ENCODE measurements at regions not wholly inside any gene's neighbourhood (a gene's known extent, or its start where the extent isn't known, plus 50 kb on each side); places are given as distances from the start of the nearest gene placed in this dataset.

- Histone ChIP-seq H3K4me1 (ENCODE audit: insufficient read depth, low read length) (no peaks in the 10 kb centered on the region), H3K9ac (ENCODE audit: low read depth, low read length) (no peak overlapping the region), H3K27me3 (ENCODE audit: insufficient read depth, low read length) (no peaks in the 10 kb centered on the region), H3K9me3 (ENCODE audit: insufficient read depth, low read depth, low read length) (no peaks in the 10 kb centered on the region), H3K27ac (ENCODE audit: low read length) (no peak overlapping the region), H3K4me3 (ENCODE audit: low read length) (no peak overlapping the region), H3K36me3 (ENCODE audit: insufficient read depth, low read depth, low read length) (no peaks in the 10 kb centered on the region)
Observed at GRCh38 chr16:63488955-63489354, 1452.7 kb upstream of the CDH8 start.

- H3K4me3 ChIP-seq (ENCODE audit: low read length): no peak overlapping the region
- H3K4me1 ChIP-seq (ENCODE audit: insufficient read depth, low read length): no peaks in the 10 kb centered on the region
- H3K27ac ChIP-seq (ENCODE audit: low read length): no peak overlapping the region
- H3K9me3 ChIP-seq (ENCODE audit: insufficient read depth, low read depth, low read length): no peaks in the 10 kb centered on the region
- H3K27me3 ChIP-seq (ENCODE audit: insufficient read depth, low read length): no peaks in the 10 kb centered on the region
- no peaks in the 10 kb centered on the region for H3K36me3 ChIP-seq (ENCODE audit: insufficient read depth, low read depth, low read length)
- H3K9ac ChIP-seq (ENCODE audit: low read depth, low read length): no peak overlapping the region
Observed at GRCh38 chr16:63481060-63481459, 1444.8 kb upstream of the CDH8 start.

- H3K9me3 ChIP-seq (ENCODE audit: insufficient read depth, low read depth, low read length): no peaks in the 10 kb centered on the region
- H3K9ac ChIP-seq (ENCODE audit: low read depth, low read length): no peak overlapping the region
- no peaks in the 10 kb centered on the region for H3K27me3 ChIP-seq (ENCODE audit: insufficient read depth, low read length)
- no peaks in the 10 kb centered on the region for H3K4me1 ChIP-seq (ENCODE audit: insufficient read depth, low read length)
- no peak overlapping the region for H3K27ac ChIP-seq (ENCODE audit: low read length)
- no peaks in the 10 kb centered on the region for H3K36me3 ChIP-seq (ENCODE audit: insufficient read depth, low read depth, low read length)
- no peak overlapping the region for H3K4me3 ChIP-seq (ENCODE audit: low read length)
Observed at GRCh38 chr16:63473725-63474124, 1437.5 kb upstream of the CDH8 start.

GRCh38 chr16:63467513-63467912 is 1431.3 kb upstream of the CDH8 start:
- no peaks in the 10 kb centered on the region for H3K9me3 ChIP-seq (ENCODE audit: insufficient read depth, low read depth, low read length)
- no peak overlapping the region for H3K4me3 ChIP-seq (ENCODE audit: low read length)
- H3K36me3 ChIP-seq (ENCODE audit: insufficient read depth, low read depth, low read length): no peaks in the 10 kb centered on the region
- no peaks in the 10 kb centered on the region for H3K4me1 ChIP-seq (ENCODE audit: insufficient read depth, low read length)
- no peak overlapping the region for H3K9ac ChIP-seq (ENCODE audit: low read depth, low read length)
- H3K27me3 ChIP-seq (ENCODE audit: insufficient read depth, low read length): no peaks in the 10 kb centered on the region
- no peak overlapping the region for H3K27ac ChIP-seq (ENCODE audit: low read length)

- Histone ChIP-seq H3K27me3 (ENCODE audit: insufficient read depth, low read length) (no peaks in the 10 kb centered on the region), H3K4me3 (ENCODE audit: low read length) (no peak overlapping the region), H3K9ac (ENCODE audit: low read depth, low read length) (no peak overlapping the region), H3K4me1 (ENCODE audit: insufficient read depth, low read length) (peaks cover 5% of the 10 kb centered on the region; the same call in 1 of the 2 replicates), H3K36me3 (ENCODE audit: insufficient read depth, low read depth, low read length) (no peaks in the 10 kb centered on the region), H3K9me3 (ENCODE audit: insufficient read depth, low read depth, low read length) (no peaks in the 10 kb centered on the region), H3K27ac (ENCODE audit: low read length) (no peak overlapping the region)
Observed at GRCh38 chr16:63462316-63462715, 1426.1 kb upstream of the CDH8 start.

- Histone ChIP-seq H3K9ac (ENCODE audit: low read depth, low read length) (no peak overlapping the region), H3K4me3 (ENCODE audit: low read length) (no peak overlapping the region), H3K27ac (ENCODE audit: low read length) (no peak overlapping the region), H3K27me3 (ENCODE audit: insufficient read depth, low read length) (no peaks in the 10 kb centered on the region), H3K9me3 (ENCODE audit: insufficient read depth, low read depth, low read length) (no peaks in the 10 kb centered on the region), H3K4me1 (ENCODE audit: insufficient read depth, low read length) (peaks cover 5% of the 10 kb centered on the region; the same call in 1 of the 2 replicates), H3K36me3 (ENCODE audit: insufficient read depth, low read depth, low read length) (no peaks in the 10 kb centered on the region)
Observed at GRCh38 chr16:63461248-63461841, 1425.1 kb upstream of the CDH8 start.

GRCh38 chr16:63458846-63459245 is 1422.6 kb upstream of the CDH8 start:
- Histone ChIP-seq H3K4me1 (ENCODE audit: insufficient read depth, low read length) (peaks cover 5% of the 10 kb centered on the region; the same call in 1 of the 2 replicates), H3K4me3 (ENCODE audit: low read length) (no peak overlapping the region), H3K9me3 (ENCODE audit: insufficient read depth, low read depth, low read length) (no peaks in the 10 kb centered on the region), H3K27me3 (ENCODE audit: insufficient read depth, low read length) (no peaks in the 10 kb centered on the region), H3K9ac (ENCODE audit: low read depth, low read length) (no peak overlapping the region), H3K36me3 (ENCODE audit: insufficient read depth, low read depth, low read length) (no peaks in the 10 kb centered on the region), H3K27ac (ENCODE audit: low read length) (no peak overlapping the region)

- Histone ChIP-seq H3K27me3 (ENCODE audit: insufficient read depth, low read length) (no peaks in the 10 kb centered on the region), H3K36me3 (ENCODE audit: insufficient read depth, low read depth, low read length) (no peaks in the 10 kb centered on the region), H3K4me3 (ENCODE audit: low read length) (no peak overlapping the region), H3K9ac (ENCODE audit: low read depth, low read length) (no peak overlapping the region), H3K9me3 (ENCODE audit: insufficient read depth, low read depth, low read length) (no peaks in the 10 kb centered on the region), H3K27ac (ENCODE audit: low read length) (no peak overlapping the region), H3K4me1 (ENCODE audit: insufficient read depth, low read length) (peaks cover 5% of the 10 kb centered on the region; the same call in 1 of the 2 replicates)
Observed at GRCh38 chr16:63457869-63458268, 1421.6 kb upstream of the CDH8 start.

- H3K9ac ChIP-seq (ENCODE audit: low read depth, low read length): no peak overlapping the region
- no peaks in the 10 kb centered on the region for H3K9me3 ChIP-seq (ENCODE audit: insufficient read depth, low read depth, low read length)
- H3K4me1 ChIP-seq (ENCODE audit: insufficient read depth, low read length): no peaks in the 10 kb centered on the region
- H3K27me3 ChIP-seq (ENCODE audit: insufficient read depth, low read length): no peaks in the 10 kb centered on the region
- no peak overlapping the region for H3K27ac ChIP-seq (ENCODE audit: low read length)
- H3K4me3 ChIP-seq (ENCODE audit: low read length): no peak overlapping the region
- H3K36me3 ChIP-seq (ENCODE audit: insufficient read depth, low read depth, low read length): no peaks in the 10 kb centered on the region
Observed at GRCh38 chr16:63453261-63453660, 1417.0 kb upstream of the CDH8 start.

GRCh38 chr16:63447121-63447520 is 1410.9 kb upstream of the CDH8 start:
- Histone ChIP-seq H3K4me3 (ENCODE audit: low read length) (no peak overlapping the region), H3K4me1 (ENCODE audit: insufficient read depth, low read length) (no peaks in the 10 kb centered on the region), H3K9me3 (ENCODE audit: insufficient read depth, low read depth, low read length) (no peaks in the 10 kb centered on the region), H3K9ac (ENCODE audit: low read depth, low read length) (no peak overlapping the region), H3K27me3 (ENCODE audit: insufficient read depth, low read length) (no peaks in the 10 kb centered on the region), H3K27ac (ENCODE audit: low read length) (no peak overlapping the region), H3K36me3 (ENCODE audit: insufficient read depth, low read depth, low read length) (no peaks in the 10 kb centered on the region)

GRCh38 chr16:63442246-63442645 is 1406.0 kb upstream of the CDH8 start:
- Histone ChIP-seq H3K27ac (ENCODE audit: low read length) (no peak overlapping the region), H3K4me3 (ENCODE audit: low read length) (no peak overlapping the region), H3K9me3 (ENCODE audit: insufficient read depth, low read depth, low read length) (no peaks in the 10 kb centered on the region), H3K27me3 (ENCODE audit: insufficient read depth, low read length) (no peaks in the 10 kb centered on the region), H3K4me1 (ENCODE audit: insufficient read depth, low read length) (no peaks in the 10 kb centered on the region), H3K9ac (ENCODE audit: low read depth, low read length) (no peak overlapping the region), H3K36me3 (ENCODE audit: insufficient read depth, low read depth, low read length) (no peaks in the 10 kb centered on the region)

- Histone ChIP-seq H3K9ac (ENCODE audit: low read depth, low read length) (no peak overlapping the region), H3K4me3 (ENCODE audit: low read length) (no peak overlapping the region), H3K36me3 (ENCODE audit: insufficient read depth, low read depth, low read length) (no peaks in the 10 kb centered on the region), H3K4me1 (ENCODE audit: insufficient read depth, low read length) (no peaks in the 10 kb centered on the region), H3K27ac (ENCODE audit: low read length) (no peak overlapping the region), H3K9me3 (ENCODE audit: insufficient read depth, low read depth, low read length) (no peaks in the 10 kb centered on the region), H3K27me3 (ENCODE audit: insufficient read depth, low read length) (no peaks in the 10 kb centered on the region)
Observed at GRCh38 chr16:63426275-63426870, 1390.1 kb upstream of the CDH8 start.

Data from iPS-20b (cell line).